ENCODE measurements at regions not wholly inside any gene's neighbourhood (a gene's known extent, or its start where the extent isn't known, plus 50 kb on each side); places are given as distances from the start of the nearest gene placed in this dataset.

- Histone ChIP-seq H3K27me3 (no peaks in the 10 kb centered on the region), H3K27ac (no peak overlapping the region), H3K4me3 (no peak overlapping the region), H3K4me1 (no peaks in the 10 kb centered on the region), H3K9me3 (no peaks in the 10 kb centered on the region), H3K36me3 (replicated peaks in 1 of 2; ENCODE audit: insufficient read depth in 1 of 2, low read depth in 2 of 2) (no peaks in the 10 kb centered on the region)
- ATAC-seq (no peak), DNase-seq (no peak)
- intact Hi-C loops (cut with DNase I) = no loop called here
- no peak for TF ChIP-seq POLR2A (IDR thresholded peaks at IDR 0.05)
- no peak for TF ChIP-seq CTCF (IDR thresholded peaks at IDR 0.05)
- WGBS, 2 donors = 72 to 76% methylated on average over 6 to 7 of the region's 7 CpGs
These were observed 289.9 kb upstream of the SLC30A5 start for GRCh38 chr5:68803881-68804319.

GRCh38 chr5:68804343-68804742 lies 289.5 kb upstream of the SLC30A5 start:
- H3K4me1 ChIP-seq = no peaks in the 10 kb centered on the region
- H3K4me3 ChIP-seq = no peak overlapping the region
- WGBS, 2 donors = 65 to 73% methylated on average over 3 of the region's 3 CpGs
- H3K27me3 ChIP-seq = no peaks in the 10 kb centered on the region
- no peaks in the 10 kb centered on the region for H3K9me3 ChIP-seq
- no peaks in the 10 kb centered on the region for H3K36me3 ChIP-seq (replicated peaks in 1 of 2; ENCODE audit: insufficient read depth in 1 of 2, low read depth in 2 of 2)
- ATAC-seq (no peak), DNase-seq (no peak)
- no peak overlapping the region for H3K27ac ChIP-seq
- intact Hi-C loops (cut with DNase I) = no loop called here
- TF ChIP-seq CTCF (IDR thresholded peaks at IDR 0.05) (no peak), POLR2A (IDR thresholded peaks at IDR 0.05) (no peak)

GRCh38 chr5:68805444-68805843 lies 288.4 kb upstream of the SLC30A5 start:
- intact Hi-C loops (cut with DNase I) = no loop called here
- DNase-seq = no peak
- Histone ChIP-seq H3K9me3 (no peaks in the 10 kb centered on the region), H3K4me1 (no peaks in the 10 kb centered on the region), H3K27ac (no peak overlapping the region), H3K36me3 (replicated peaks in 1 of 2; ENCODE audit: insufficient read depth in 1 of 2, low read depth in 2 of 2) (no peaks in the 10 kb centered on the region), H3K27me3 (no peaks in the 10 kb centered on the region), H3K4me3 (no peak overlapping the region)
- no peak for ATAC-seq
- TF ChIP-seq POLR2A (IDR thresholded peaks at IDR 0.05) = no peak
- no peak for TF ChIP-seq CTCF (IDR thresholded peaks at IDR 0.05)

GRCh38 chr5:68817632-68818031 lies 276.2 kb upstream of the SLC30A5 start:
- WGBS, 2 donors = 63 to 72% methylated on average over 2 of the region's 2 CpGs
- no peak for ATAC-seq

More at GRCh38 chr5:68817632-68818031, 276.2 kb upstream of the SLC30A5 start:
- intact Hi-C loops (cut with DNase I) = no loop called here
- TF ChIP-seq CTCF (IDR thresholded peaks at IDR 0.05) = no peak
- no peak for TF ChIP-seq POLR2A (IDR thresholded peaks at IDR 0.05)
- Histone ChIP-seq H3K4me3 (no peak overlapping the region), H3K36me3 (replicated peaks in 1 of 2; ENCODE audit: insufficient read depth in 1 of 2, low read depth in 2 of 2) (no peaks in the 10 kb centered on the region), H3K9me3 (no peaks in the 10 kb centered on the region), H3K4me1 (no peaks in the 10 kb centered on the region), H3K27ac (no peak overlapping the region), H3K27me3 (no peaks in the 10 kb centered on the region)
- DNase-seq = no peak
